D721Med (cell line): ENCODE measurements at regions not wholly inside any gene's neighbourhood (a gene's known extent, or its start where the extent isn't known, plus 50 kb on each side); places are given as distances from the start of the nearest gene placed in this dataset.

ENCODE experiments used
- DNase-seq: peaks from one replicate; pipeline ENCODE4 v3.0.0; 2011; ENCODE audit warnings: low spot score; ENCODE audit not compliant: insufficient read length
- FAIRE-seq: peaks from 2 replicates; lab custom pipeline; 2011; peaks lifted over from hg19 to GRCh38; lab: Jason Lieb, UNC
- CTCF ChIP-seq: IDR thresholded peaks from 2 replicates; pipeline ENCODE4 v1.5.1; 2012; ENCODE audit warnings: mild to moderate bottlenecking, control low read depth; ENCODE audit not compliant: insufficient read depth; ENCODE audit errors: missing control alignments

GRCh38 chr4:3869661-3870566, 103.7 kb downstream of the ADRA2C start:
- no peak for FAIRE-seq

GRCh38 chr4:3870567-3870962, 104.4 kb downstream of the ADRA2C start:
- FAIRE-seq: no peak
- no peak for TF ChIP-seq CTCF
- DNase-seq: no peak

More at GRCh38 chr4:3869661-3870566, 103.7 kb downstream of the ADRA2C start:
- no peak for DNase-seq
- no peak for TF ChIP-seq CTCF

- no peak for TF ChIP-seq CTCF
- no peak for DNase-seq
- FAIRE-seq: no peak
Observed at GRCh38 chr4:3871181-3871852, 105.1 kb downstream of the ADRA2C start.

- no peak for TF ChIP-seq CTCF
- DNase-seq (no peak), FAIRE-seq (no peak)
Observed at GRCh38 chr4:3871881-3872833, 106.0 kb downstream of the ADRA2C start.

- FAIRE-seq (no peak), DNase-seq (no peak)
- no peak for TF ChIP-seq CTCF
Observed at GRCh38 chr4:3872834-3873313, 106.7 kb downstream of the ADRA2C start.

GRCh38 chr4:3873408-3874027, 107.3 kb downstream of the ADRA2C start:
- FAIRE-seq: no peak
- TF ChIP-seq CTCF: no peak
- DNase-seq: no peak
